H9 (cell line): ENCODE measurements at regions not wholly inside any gene's neighbourhood (a gene's known extent, or its start where the extent isn't known, plus 50 kb on each side); places are given as distances from the start of the nearest gene placed in this dataset.

Experiments
- DNase-seq: peaks from one replicate; pipeline ENCODE4 v3.0.0-alpha.2; 2017
- H2AFZ ChIP-seq: one replicate; pipeline ENCODE4 v1.6.1; 2013; ENCODE audit warnings: mild to moderate bottlenecking, low read length, control low read depth, moderate library complexity
- H2AK5ac ChIP-seq: 2 replicates; pipeline ENCODE4 v1.6.1; 2013; ENCODE audit warnings: low read length, control low read depth, mixed read lengths; ENCODE audit not compliant: insufficient read length
- H2BK120ac ChIP-seq: one replicate; pipeline ENCODE4 v1.6.1; 2013; ENCODE audit warnings: low read depth, mild to moderate bottlenecking, low read length, control low read depth, inconsistent platforms; ENCODE audit not compliant: poor library complexity, severe bottlenecking
- H2BK12ac ChIP-seq: 2 replicates; pipeline ENCODE4 v1.6.1; 2013; ENCODE audit warnings: low read length, control low read depth, mixed read lengths, low read depth; ENCODE audit not compliant: insufficient read length
- H2BK15ac ChIP-seq: 2 replicates; pipeline ENCODE4 v1.6.1; 2013; ENCODE audit warnings: low read depth, low read length, control low read depth
- H2BK20ac ChIP-seq: one replicate; pipeline ENCODE4 v1.6.1; 2013; ENCODE audit warnings: low read depth, mild to moderate bottlenecking, low read length, control low read depth, inconsistent platforms; ENCODE audit not compliant: poor library complexity, severe bottlenecking
- H2BK5ac ChIP-seq: 2 replicates; pipeline ENCODE4 v1.6.1; 2013; ENCODE audit warnings: low read length, control low read depth, mixed read lengths; ENCODE audit not compliant: insufficient read length
- H3K14ac ChIP-seq: 2 replicates; pipeline ENCODE4 v1.6.1; 2013; ENCODE audit warnings: low read length, control low read depth; ENCODE audit not compliant: insufficient read depth
- H3K18ac ChIP-seq: 2 replicates; pipeline ENCODE4 v1.6.1; 2013; ENCODE audit warnings: low read depth, mild to moderate bottlenecking, mixed read lengths, low read length, control low read depth; ENCODE audit not compliant: insufficient read length
- H3K23ac ChIP-seq: 2 replicates; pipeline ENCODE4 v1.6.1; 2013; ENCODE audit warnings: low read length, control low read depth, mixed read lengths, low read depth; ENCODE audit not compliant: insufficient read length
- H3K23me2 ChIP-seq: 2 replicates; pipeline ENCODE4 v1.6.1; 2013; ENCODE audit warnings: low read depth, mild to moderate bottlenecking, mixed read lengths, low read length, control low read depth; ENCODE audit not compliant: insufficient read length, poor library complexity, severe bottlenecking
- H3K27ac ChIP-seq: 2 replicates; pipeline ENCODE4 v1.5.1; 2013; ENCODE audit warnings: low read length, control low read depth, mixed read lengths, low read depth; ENCODE audit not compliant: insufficient read length
- H3K27me3 ChIP-seq: 2 replicates; pipeline ENCODE4 v1.6.1; 2013; ENCODE audit warnings: low read length, control low read depth, inconsistent platforms; ENCODE audit not compliant: insufficient read depth
- H3K4ac ChIP-seq: 2 replicates; pipeline ENCODE4 v1.6.1; 2013; ENCODE audit warnings: low read depth, mild to moderate bottlenecking, control low read depth, inconsistent platforms, low read length, moderate library complexity
- H3K4me1 ChIP-seq: 2 replicates; pipeline ENCODE4 v1.6.1; 2013; ENCODE audit warnings: low read length, control low read depth, inconsistent platforms; ENCODE audit not compliant: insufficient read depth
- H3K4me2 ChIP-seq: 2 replicates; pipeline ENCODE4 v1.6.1; 2013; ENCODE audit warnings: low read length, control low read depth, mixed read lengths; ENCODE audit not compliant: insufficient read length, insufficient read depth
- H3K56ac ChIP-seq: 2 replicates; pipeline ENCODE4 v1.6.1; 2013; ENCODE audit warnings: low read depth, mild to moderate bottlenecking, mixed read lengths, low read length, control low read depth; ENCODE audit not compliant: insufficient read length
- H3K79me1 ChIP-seq: 2 replicates; pipeline ENCODE4 v1.6.1; 2013; ENCODE audit warnings: low read depth, mild to moderate bottlenecking, moderate library complexity, low read length, control low read depth, inconsistent platforms; ENCODE audit not compliant: insufficient read depth, poor library complexity, severe bottlenecking
- H3K79me2 ChIP-seq: 2 replicates; pipeline ENCODE4 v1.6.1; 2013; ENCODE audit warnings: low read length, control low read depth, inconsistent platforms; ENCODE audit not compliant: insufficient read depth
- H3K9ac ChIP-seq: 2 replicates; pipeline ENCODE4 v1.6.1; 2013; ENCODE audit warnings: low read length, control low read depth, mixed read lengths; ENCODE audit not compliant: insufficient read length; ENCODE audit errors: extremely low read depth
- H3K9me3 ChIP-seq: one replicate; pipeline ENCODE4 v1.6.1; 2013; ENCODE audit warnings: low read depth, low read length, inconsistent platforms; ENCODE audit not compliant: control insufficient read depth
- H3T11ph ChIP-seq: one replicate; pipeline ENCODE4 v1.6.1; 2013; ENCODE audit warnings: mild to moderate bottlenecking, low read length, control low read depth, inconsistent platforms
- H4K20me1 ChIP-seq: one replicate; pipeline ENCODE4 v1.6.1; 2013; ENCODE audit not compliant: control insufficient read depth, insufficient read length, insufficient read depth
- H4K5ac ChIP-seq: 2 replicates; pipeline ENCODE4 v1.6.1; 2013; ENCODE audit warnings: low read depth, mild to moderate bottlenecking, mixed read lengths, low read length, control low read depth; ENCODE audit not compliant: insufficient read length
- H4K8ac ChIP-seq: replicated peaks from 2 replicates; pipeline ENCODE4 v1.6.1; 2013; ENCODE audit warnings: low read length, control low read depth, mixed read lengths, low read depth; ENCODE audit not compliant: insufficient read length
- H4K91ac ChIP-seq: 2 replicates; pipeline ENCODE4 v1.6.1; 2013; ENCODE audit warnings: low read depth, mild to moderate bottlenecking, moderate library complexity, mixed read lengths, low read length, control low read depth; ENCODE audit not compliant: insufficient read length
- H3K27ac Mint-ChIP-seq, 3 experiments: 2 replicates in 2 of 3; 3 replicates in 1 of 3; pipeline ENCODE4 v1.8.0; 2020 to 2021; ENCODE audit warnings: mixed read lengths in 3 of 3, mild to moderate bottlenecking in 1 of 3, moderate library complexity in 1 of 3
- H3K27me3 Mint-ChIP-seq: 2 replicates; pipeline ENCODE4 v1.8.0; 2021; ENCODE audit warnings: low read depth, mild to moderate bottlenecking, moderate library complexity, mixed read lengths
- H3K36me3 Mint-ChIP-seq, 3 experiments: 2 replicates in 2 of 3; 3 replicates in 1 of 3; pipeline ENCODE4 v1.8.0; 2020 to 2021; ENCODE audit warnings: low read depth in 3 of 3, mixed read lengths in 3 of 3; ENCODE audit not compliant: insufficient read depth in 1 of 3
- H3K4me1 Mint-ChIP-seq, 2 experiments: 2 replicates each; pipeline ENCODE4 v1.8.0; 2020; ENCODE audit warnings: mixed read lengths in 2 of 2
- H3K4me3 Mint-ChIP-seq, 2 experiments: 2 replicates in 1 of 2; 3 replicates in 1 of 2; pipeline ENCODE4 v1.8.0; 2020 to 2021; ENCODE audit warnings: mild to moderate bottlenecking in 2 of 2, mixed read lengths in 2 of 2, moderate library complexity in 1 of 2
- H3K9me3 Mint-ChIP-seq, 2 experiments: 2 replicates in 1 of 2; 3 replicates in 1 of 2; pipeline ENCODE4 v1.8.0; 2020; ENCODE audit warnings: mild to moderate bottlenecking in 2 of 2, mixed read lengths in 2 of 2, moderate library complexity in 1 of 2
- CTCF ChIP-seq: fragments of 200-600 bp; sonication (generic); conservative IDR thresholded peaks from 3 replicates; pipeline ENCODE4 v1.8.0; 2021; ENCODE audit warnings: antibody characterized with exemption, mild to moderate bottlenecking
- WGBS: extraction: QIAGEN DNeasy Blood & Tissue Kit; methylation state at CpG from one replicate; pipeline ENCODE4 v1.1.7; 2013; ENCODE audit warnings: missing lambda C conversion rate, low lambda C conversion rate, mixed read lengths; ENCODE audit not compliant: insufficient read length; ENCODE audit errors: extremely low coverage; 5-methylcytosine and 5-hydroxymethylcytosine counted together

DNA sequence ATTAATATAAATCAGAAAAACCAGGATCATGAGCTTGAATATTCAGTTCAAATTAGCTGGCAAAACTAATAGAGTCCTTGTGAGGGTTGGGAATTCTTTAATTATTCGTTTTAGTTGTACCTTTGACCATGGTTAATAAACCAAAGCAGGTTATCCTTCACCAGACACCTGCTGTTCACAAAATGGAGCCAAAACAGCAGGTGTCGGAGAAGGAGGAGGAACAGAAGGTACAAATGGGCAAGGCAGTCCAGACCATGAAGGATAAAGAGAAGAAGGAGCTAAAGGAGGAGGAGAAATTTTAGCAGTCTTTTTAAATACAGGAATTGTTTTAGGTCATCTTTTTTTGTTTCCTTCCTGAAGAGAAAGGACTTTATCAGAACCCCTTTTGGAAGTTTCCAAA, 106.1 kb downstream of the NHLRC3 start:
- Mint-ChIP-seq H3K27me3 (peaks cover 41% of the 10 kb centered on the region), H3K36me3 (no peaks in the 10 kb centered on the region; a peak in 1 of 7 replicates), H3K4me1 (peaks cover 2 to 4% of the 10 kb centered on the region in 2 experiments), H3K4me3 (no peak overlapping the region), H3K27ac (no peak overlapping the region), H3K9me3 (no peaks in the 10 kb centered on the region)
- Histone ChIP-seq H3K14ac (no peak overlapping the region), H3T11ph (no peak overlapping the region), H3K4me1 (no peaks in the 10 kb centered on the region), H3K23me2 (no peaks in the 10 kb centered on the region), H2BK15ac (no peak overlapping the region), H3K56ac (no peak overlapping the region), H3K18ac (no peak overlapping the region), H4K5ac (no peak overlapping the region), H4K20me1 (no peaks in the 10 kb centered on the region), H3K9me3 (no peaks in the 10 kb centered on the region), H3K4me2 (no peak overlapping the region), H2AFZ (no peak overlapping the region), H4K91ac (no peak overlapping the region), H3K27ac (no peak overlapping the region), H2BK5ac (no peak overlapping the region), H3K23ac (no peak overlapping the region), H2BK120ac (no peak overlapping the region), H3K27me3 (no peaks in the 10 kb centered on the region), H3K79me1 (no peaks in the 10 kb centered on the region), H2AK5ac (no peak overlapping the region), H2BK20ac (no peak overlapping the region), H2BK12ac (no peak overlapping the region), H3K79me2 (no peaks in the 10 kb centered on the region), H3K4ac (no peak overlapping the region), H3K9ac (no peak overlapping the region), H4K8ac (no peak overlapping the region)
- WGBS: no CpG with 5 or more reads among the region's 2 CpGs
- no peak for TF ChIP-seq CTCF
- DNase-seq: no peak
